ENCODE measurements at regions not wholly inside any gene's neighbourhood (a gene's known extent, or its start where the extent isn't known, plus 50 kb on each side); places are given as distances from the start of the nearest gene placed in this dataset.

DNA sequence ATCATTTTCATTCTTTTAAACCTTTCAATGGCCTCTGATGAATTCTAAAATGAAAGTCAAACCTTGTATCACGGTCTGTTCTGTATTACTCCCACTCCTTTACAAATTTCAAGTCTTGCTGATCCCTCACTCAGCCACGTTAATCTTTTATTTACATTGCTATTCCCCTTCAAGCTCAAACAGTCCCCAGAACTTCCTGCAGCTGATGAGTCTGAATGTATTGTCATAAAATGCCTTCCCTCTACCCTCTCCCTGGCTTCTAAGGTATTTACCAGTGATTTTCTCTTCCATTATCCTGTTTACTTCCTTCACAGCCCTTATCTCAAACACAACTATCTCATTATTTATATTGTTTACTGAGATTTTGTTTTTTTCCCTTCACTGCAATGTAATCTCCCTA, 562.3 kb upstream of the C9orf72 start:
- TF ChIP-seq MED8 (CRISPR knock-in tag; IDR thresholded peaks at IDR 0.05; ENCODE audit: insufficient replicate concordance) = no peak
- TF ChIP-seq, protein P1, sequence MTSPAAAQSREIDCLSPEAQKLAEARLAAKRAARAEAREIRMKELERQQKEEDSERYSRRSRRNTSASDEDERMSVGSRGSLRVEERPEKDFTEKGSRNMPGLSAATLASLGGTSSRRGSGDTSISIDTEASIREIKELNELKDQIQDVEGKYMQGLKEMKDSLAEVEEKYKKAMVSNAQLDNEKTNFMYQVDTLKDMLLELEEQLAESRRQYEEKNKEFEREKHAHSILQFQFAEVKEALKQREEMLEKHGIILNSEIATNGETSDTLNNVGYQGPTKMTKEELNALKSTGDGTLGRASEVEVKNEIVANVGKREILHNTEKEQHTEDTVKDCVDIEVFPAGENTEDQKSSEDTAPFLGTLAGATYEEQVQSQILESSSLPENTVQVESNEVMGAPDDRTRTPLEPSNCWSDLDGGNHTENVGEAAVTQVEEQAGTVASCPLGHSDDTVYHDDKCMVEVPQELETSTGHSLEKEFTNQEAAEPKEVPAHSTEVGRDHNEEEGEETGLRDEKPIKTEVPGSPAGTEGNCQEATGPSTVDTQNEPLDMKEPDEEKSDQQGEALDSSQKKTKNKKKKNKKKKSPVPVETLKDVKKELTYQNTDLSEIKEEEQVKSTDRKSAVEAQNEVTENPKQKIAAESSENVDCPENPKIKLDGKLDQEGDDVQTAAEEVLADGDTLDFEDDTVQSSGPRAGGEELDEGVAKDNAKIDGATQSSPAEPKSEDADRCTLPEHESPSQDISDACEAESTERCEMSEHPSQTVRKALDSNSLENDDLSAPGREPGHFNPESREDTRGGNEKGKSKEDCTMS (CRISPR knock-in tag; conservative IDR thresholded peaks at IDR 0.05) = no peak
- TF ChIP-seq, protein P2, sequence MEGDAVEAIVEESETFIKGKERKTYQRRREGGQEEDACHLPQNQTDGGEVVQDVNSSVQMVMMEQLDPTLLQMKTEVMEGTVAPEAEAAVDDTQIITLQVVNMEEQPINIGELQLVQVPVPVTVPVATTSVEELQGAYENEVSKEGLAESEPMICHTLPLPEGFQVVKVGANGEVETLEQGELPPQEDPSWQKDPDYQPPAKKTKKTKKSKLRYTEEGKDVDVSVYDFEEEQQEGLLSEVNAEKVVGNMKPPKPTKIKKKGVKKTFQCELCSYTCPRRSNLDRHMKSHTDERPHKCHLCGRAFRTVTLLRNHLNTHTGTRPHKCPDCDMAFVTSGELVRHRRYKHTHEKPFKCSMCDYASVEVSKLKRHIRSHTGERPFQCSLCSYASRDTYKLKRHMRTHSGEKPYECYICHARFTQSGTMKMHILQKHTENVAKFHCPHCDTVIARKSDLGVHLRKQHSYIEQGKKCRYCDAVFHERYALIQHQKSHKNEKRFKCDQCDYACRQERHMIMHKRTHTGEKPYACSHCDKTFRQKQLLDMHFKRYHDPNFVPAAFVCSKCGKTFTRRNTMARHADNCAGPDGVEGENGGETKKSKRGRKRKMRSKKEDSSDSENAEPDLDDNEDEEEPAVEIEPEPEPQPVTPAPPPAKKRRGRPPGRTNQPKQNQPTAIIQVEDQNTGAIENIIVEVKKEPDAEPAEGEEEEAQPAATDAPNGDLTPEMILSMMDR (CRISPR knock-in tag; IDR thresholded peaks at IDR 0.05) = no peak
- TF ChIP-seq TCF12 (IDR thresholded peaks at IDR 0.05) = no peak
- TF ChIP-seq TCF12 (CRISPR knock-in tag; IDR thresholded peaks at IDR 0.05) = no peak
- TF ChIP-seq, protein P3, sequence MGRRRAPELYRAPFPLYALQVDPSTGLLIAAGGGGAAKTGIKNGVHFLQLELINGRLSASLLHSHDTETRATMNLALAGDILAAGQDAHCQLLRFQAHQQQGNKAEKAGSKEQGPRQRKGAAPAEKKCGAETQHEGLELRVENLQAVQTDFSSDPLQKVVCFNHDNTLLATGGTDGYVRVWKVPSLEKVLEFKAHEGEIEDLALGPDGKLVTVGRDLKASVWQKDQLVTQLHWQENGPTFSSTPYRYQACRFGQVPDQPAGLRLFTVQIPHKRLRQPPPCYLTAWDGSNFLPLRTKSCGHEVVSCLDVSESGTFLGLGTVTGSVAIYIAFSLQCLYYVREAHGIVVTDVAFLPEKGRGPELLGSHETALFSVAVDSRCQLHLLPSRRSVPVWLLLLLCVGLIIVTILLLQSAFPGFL (CRISPR knock-in tag; IDR thresholded peaks at IDR 0.05) = no peak
- no peak for TF ChIP-seq HMG20B (CRISPR knock-in tag; conservative IDR thresholded peaks at IDR 0.05)
- TF ChIP-seq, protein P4, sequence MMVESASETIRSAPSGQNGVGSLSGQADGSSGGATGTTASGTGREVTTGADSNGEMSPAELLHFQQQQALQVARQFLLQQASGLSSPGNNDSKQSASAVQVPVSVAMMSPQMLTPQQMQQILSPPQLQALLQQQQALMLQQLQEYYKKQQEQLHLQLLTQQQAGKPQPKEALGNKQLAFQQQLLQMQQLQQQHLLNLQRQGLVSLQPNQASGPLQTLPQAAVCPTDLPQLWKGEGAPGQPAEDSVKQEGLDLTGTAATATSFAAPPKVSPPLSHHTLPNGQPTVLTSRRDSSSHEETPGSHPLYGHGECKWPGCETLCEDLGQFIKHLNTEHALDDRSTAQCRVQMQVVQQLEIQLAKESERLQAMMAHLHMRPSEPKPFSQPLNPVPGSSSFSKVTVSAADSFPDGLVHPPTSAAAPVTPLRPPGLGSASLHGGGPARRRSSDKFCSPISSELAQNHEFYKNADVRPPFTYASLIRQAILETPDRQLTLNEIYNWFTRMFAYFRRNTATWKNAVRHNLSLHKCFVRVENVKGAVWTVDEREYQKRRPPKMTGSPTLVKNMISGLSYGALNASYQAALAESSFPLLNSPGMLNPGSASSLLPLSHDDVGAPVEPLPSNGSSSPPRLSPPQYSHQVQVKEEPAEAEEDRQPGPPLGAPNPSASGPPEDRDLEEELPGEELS (CRISPR knock-in tag; IDR thresholded peaks at IDR 0.05) = no peak
- TF ChIP-seq EZH2 (conservative IDR thresholded peaks at IDR 0.05; ENCODE audit: low read depth, low read length) = no peak
- no peak for TF ChIP-seq RFX5 (IDR thresholded peaks at IDR 0.05; ENCODE audit: low read depth, low read length)
- no peak for TF ChIP-seq ELF4 (CRISPR knock-in tag; IDR thresholded peaks at IDR 0.05; ENCODE audit: borderline replicate concordance)
- TF ChIP-seq GABPA (IDR thresholded peaks at IDR 0.05; ENCODE audit: low read depth, low read length) = no peak
- TF ChIP-seq GABPA (CRISPR knock-in tag; IDR thresholded peaks at IDR 0.05; ENCODE audit: low read depth) = no peak
- no peak for TF ChIP-seq TMF1 (CRISPR knock-in tag; IDR thresholded peaks at IDR 0.05; ENCODE audit: low read depth)
